C4-2B (cell line): ENCODE measurements at regions not wholly inside any gene's neighbourhood (a gene's known extent, or its start where the extent isn't known, plus 50 kb on each side); places are given as distances from the start of the nearest gene placed in this dataset.
"Not testable (repeated sequence)": the region's sequence is repeated elsewhere in the genome, so short reads cannot be mapped to it uniquely, and the experiment has no call there.

Experiments
- H3K27ac ChIP-seq: fragments of 450-650 bp; 2 replicates; pipeline ENCODE4 v1.5.1; 2017
- CTCF ChIP-seq: fragments of 450-650 bp; conservative IDR thresholded peaks from 2 replicates; pipeline ENCODE4 v1.5.1; 2017; ENCODE audit warnings: mild to moderate bottlenecking
- ZFX ChIP-seq: fragments of 450-650 bp; IDR thresholded peaks from 2 replicates; pipeline ENCODE4 v1.6.1; 2017

GRCh38 chr7:112540839-112541577, 60.2 kb downstream of the LSMEM1 start:
- TF ChIP-seq ZFX: no peak
- no peak for TF ChIP-seq CTCF
- no peak overlapping the region for H3K27ac ChIP-seq

GRCh38 chr7:112546723-112547513, 66.1 kb downstream of the LSMEM1 start:
- TF ChIP-seq CTCF (no peak), ZFX (no peak)
- H3K27ac ChIP-seq: no peak overlapping the region

- H3K27ac ChIP-seq: no peak overlapping the region
- TF ChIP-seq ZFX (no peak), CTCF (no peak)
These were observed 67.1 kb downstream of the LSMEM1 start for GRCh38 chr7:112547916-112548315.

- H3K27ac ChIP-seq: no peak overlapping the region
- TF ChIP-seq ZFX (no peak), CTCF (peak; percentile 100)
These were observed 69.8 kb downstream of the LSMEM1 start for GRCh38 chr7:112550468-112551060.

- H3K27ac ChIP-seq: not testable (repeated sequence)
These were observed 70.7 kb downstream of the LSMEM1 start for GRCh38 chr7:112551521-112551920.

GRCh38 chr7:112554591-112554990, 73.8 kb downstream of the LSMEM1 start:
- peak; percentile 28; the same call in 1 of the 2 replicates for TF ChIP-seq CTCF
- no peak for TF ChIP-seq ZFX
- H3K27ac ChIP-seq: no peak overlapping the region

GRCh38 chr7:112556633-112557032, 75.8 kb downstream of the LSMEM1 start:
- no peak for TF ChIP-seq ZFX
- TF ChIP-seq CTCF: no peak
- no peak overlapping the region for H3K27ac ChIP-seq
